ENCODE measurements at regions not wholly inside any gene's neighbourhood (a gene's known extent, or its start where the extent isn't known, plus 50 kb on each side); places are given as distances from the start of the nearest gene placed in this dataset.

DNA sequence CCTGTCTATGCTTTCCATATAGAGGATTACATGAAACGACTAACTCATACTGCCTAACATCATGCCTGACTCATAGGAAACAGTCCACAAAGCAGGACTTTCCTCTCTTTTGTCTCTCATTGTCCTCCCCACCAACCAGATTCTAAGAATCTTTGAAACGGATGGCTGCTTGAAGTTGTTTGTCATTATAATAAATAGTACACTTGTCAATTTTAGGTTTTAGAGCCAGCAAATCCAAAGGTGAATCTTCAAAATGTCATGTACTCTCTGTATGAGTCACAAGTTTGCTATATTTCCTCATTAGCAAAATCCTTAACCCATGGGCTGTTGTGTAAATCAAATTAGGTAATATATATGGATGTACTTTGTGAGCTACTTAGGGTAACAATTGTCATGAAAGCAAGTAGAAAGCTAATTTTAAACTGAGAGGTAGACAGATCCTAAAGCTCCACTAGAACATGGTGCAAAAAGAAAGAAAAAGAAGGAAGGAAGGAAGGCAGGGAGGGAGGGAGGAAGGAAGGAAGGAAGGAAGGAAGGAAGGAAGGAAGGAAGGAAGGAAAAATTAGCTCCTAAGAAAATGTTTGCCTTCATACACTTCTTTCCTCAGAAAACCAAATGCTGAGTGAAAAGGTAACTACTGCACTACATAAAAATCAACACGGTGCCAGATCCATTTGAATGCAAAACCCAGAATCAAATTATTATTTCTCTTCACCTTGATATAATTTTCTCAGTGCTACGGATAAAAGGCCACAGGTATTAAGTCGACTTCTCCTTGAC, 129.5 kb upstream of the PRMT6 start:
- no peak for DNase-seq (ENCODE audit: low read depth)
- TF ChIP-seq, protein P1, sequence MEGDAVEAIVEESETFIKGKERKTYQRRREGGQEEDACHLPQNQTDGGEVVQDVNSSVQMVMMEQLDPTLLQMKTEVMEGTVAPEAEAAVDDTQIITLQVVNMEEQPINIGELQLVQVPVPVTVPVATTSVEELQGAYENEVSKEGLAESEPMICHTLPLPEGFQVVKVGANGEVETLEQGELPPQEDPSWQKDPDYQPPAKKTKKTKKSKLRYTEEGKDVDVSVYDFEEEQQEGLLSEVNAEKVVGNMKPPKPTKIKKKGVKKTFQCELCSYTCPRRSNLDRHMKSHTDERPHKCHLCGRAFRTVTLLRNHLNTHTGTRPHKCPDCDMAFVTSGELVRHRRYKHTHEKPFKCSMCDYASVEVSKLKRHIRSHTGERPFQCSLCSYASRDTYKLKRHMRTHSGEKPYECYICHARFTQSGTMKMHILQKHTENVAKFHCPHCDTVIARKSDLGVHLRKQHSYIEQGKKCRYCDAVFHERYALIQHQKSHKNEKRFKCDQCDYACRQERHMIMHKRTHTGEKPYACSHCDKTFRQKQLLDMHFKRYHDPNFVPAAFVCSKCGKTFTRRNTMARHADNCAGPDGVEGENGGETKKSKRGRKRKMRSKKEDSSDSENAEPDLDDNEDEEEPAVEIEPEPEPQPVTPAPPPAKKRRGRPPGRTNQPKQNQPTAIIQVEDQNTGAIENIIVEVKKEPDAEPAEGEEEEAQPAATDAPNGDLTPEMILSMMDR (IDR thresholded peaks at IDR 0.05; ENCODE audit: insufficient read depth, low read length) = no peak
- no peak overlapping the region for H3K4me3 ChIP-seq (ENCODE audit: low read depth, low read length)

GRCh38 chr1:106937104-106937503, 119.4 kb upstream of the PRMT6 start:
- DNase-seq (ENCODE audit: low read depth) = peak; percentile 68

GRCh38 chr1:106944721-106945120, 111.8 kb upstream of the PRMT6 start:
- DNase-seq (ENCODE audit: low read depth) = no peak
- TF ChIP-seq, protein P1 (IDR thresholded peaks at IDR 0.05; ENCODE audit: insufficient read depth, low read length) = no peak

More at GRCh38 chr1:106937104-106937503, 119.4 kb upstream of the PRMT6 start:
- H3K4me3 ChIP-seq (ENCODE audit: low read depth, low read length) = no peak overlapping the region
- TF ChIP-seq, protein P1 (IDR thresholded peaks at IDR 0.05; ENCODE audit: insufficient read depth, low read length) = no peak

DNA sequence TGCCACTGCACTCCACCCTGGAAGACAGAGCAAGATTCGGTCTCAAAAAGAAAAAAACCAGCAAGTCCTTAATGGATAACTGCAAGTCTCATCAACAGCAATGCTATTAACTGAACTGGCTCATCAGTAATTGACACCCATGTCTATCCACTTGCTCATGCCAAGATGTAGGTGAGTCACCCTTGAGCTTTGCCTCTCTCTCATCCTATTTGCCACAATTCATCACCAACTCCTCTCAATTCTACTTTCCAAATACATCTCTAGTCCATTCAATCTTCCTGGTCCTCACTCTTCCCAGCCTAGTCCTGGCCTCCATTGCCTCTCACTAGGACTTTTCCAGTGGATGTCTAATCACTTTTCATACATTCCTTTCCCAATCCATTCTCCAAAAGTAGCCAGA, 103.7 kb upstream of the PRMT6 start:
- H3K4me3 ChIP-seq (ENCODE audit: low read depth, low read length) = no peak overlapping the region
- DNase-seq (ENCODE audit: low read depth) = peak; percentile 16
- TF ChIP-seq, protein P1 (IDR thresholded peaks at IDR 0.05; ENCODE audit: insufficient read depth, low read length) = no peak

More at GRCh38 chr1:106944721-106945120, 111.8 kb upstream of the PRMT6 start:
- no peak overlapping the region for H3K4me3 ChIP-seq (ENCODE audit: low read depth, low read length)

DNA sequence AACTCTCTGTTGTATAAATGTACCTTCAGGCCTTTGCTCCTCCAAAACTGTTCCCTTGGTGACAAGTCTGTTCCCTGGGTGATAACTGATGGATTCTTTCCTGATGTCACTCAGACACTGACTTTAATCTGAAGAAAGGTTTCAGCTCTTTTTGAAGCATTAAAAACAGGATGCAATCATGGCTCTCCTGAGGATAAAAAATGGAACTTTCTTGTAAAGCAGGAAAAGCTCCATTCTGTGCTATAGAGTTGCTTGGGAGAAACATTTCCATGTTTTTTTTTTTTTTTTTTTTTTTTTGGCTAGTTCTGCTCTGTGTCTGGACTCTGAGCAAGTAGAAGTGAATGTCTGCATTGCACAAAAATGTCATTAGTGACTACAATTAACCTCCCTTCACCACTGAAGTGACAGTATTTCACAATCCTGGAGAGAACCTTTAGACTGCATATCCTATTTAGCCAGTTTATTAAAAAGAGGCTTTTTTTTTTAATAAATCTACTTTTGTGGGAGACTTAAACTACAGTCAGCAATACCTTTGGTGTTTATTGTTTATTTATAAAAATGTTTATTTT, 101.7 kb upstream of the PRMT6 start:
- DNase-seq (ENCODE audit: low read depth) = no peak
- TF ChIP-seq, protein P1 (IDR thresholded peaks at IDR 0.05; ENCODE audit: insufficient read depth, low read length) = no peak
- H3K4me3 ChIP-seq (ENCODE audit: low read depth, low read length) = no peak overlapping the region

DNA sequence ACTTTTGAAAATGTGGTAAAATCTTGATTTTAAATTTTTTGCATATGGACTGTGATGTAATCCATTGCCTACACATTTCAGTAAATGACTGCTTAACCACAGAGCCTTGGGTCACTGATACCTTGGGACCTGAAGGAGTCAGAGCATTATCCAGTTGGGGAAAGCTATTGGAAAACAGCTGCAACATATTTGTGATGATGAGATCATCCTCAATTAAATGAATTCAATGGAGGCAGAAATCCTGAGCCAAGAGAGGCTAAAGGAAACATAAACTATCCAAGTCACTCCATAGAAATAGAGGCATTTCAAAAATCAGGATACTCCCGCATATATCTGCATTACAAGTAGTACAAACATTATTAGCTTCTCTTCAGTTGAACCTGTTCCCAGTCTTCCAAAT, 99.8 kb upstream of the PRMT6 start:
- TF ChIP-seq, protein P1 (IDR thresholded peaks at IDR 0.05; ENCODE audit: insufficient read depth, low read length) = no peak
- DNase-seq (ENCODE audit: low read depth) = peak; percentile 42
- no peak overlapping the region for H3K4me3 ChIP-seq (ENCODE audit: low read depth, low read length)

Measured in fibroblast of the aortic adventitia (primary cell).